ENCODE measurements at regions not wholly inside any gene's neighbourhood (a gene's known extent, or its start where the extent isn't known, plus 50 kb on each side); places are given as distances from the start of the nearest gene placed in this dataset.

- Mint-ChIP-seq H3K27ac (no peak overlapping the region), H3K27me3 (ENCODE audit: low read depth) (no peaks in the 10 kb centered on the region; the same call in 1 of the 2 replicates), H3K4me1 (peaks cover 18% of the 10 kb centered on the region), H3K9me3 (peaks cover 3% of the 10 kb centered on the region; the same call in 1 of the 2 replicates), H3K4me3 (no peak overlapping the region), H3K36me3 (no peaks in the 10 kb centered on the region)
- no peak for TF ChIP-seq CREB1 (CRISPR knock-in tag; IDR thresholded peaks at IDR 0.05)
- no peak for TF ChIP-seq MLX (CRISPR knock-in tag; IDR thresholded peaks at IDR 0.05)
- TF ChIP-seq CTCF (IDR thresholded peaks at IDR 0.05), result no peak
- TF ChIP-seq CREM (CRISPR knock-in tag; IDR thresholded peaks at IDR 0.05), result no peak
- TF ChIP-seq, protein P1, sequence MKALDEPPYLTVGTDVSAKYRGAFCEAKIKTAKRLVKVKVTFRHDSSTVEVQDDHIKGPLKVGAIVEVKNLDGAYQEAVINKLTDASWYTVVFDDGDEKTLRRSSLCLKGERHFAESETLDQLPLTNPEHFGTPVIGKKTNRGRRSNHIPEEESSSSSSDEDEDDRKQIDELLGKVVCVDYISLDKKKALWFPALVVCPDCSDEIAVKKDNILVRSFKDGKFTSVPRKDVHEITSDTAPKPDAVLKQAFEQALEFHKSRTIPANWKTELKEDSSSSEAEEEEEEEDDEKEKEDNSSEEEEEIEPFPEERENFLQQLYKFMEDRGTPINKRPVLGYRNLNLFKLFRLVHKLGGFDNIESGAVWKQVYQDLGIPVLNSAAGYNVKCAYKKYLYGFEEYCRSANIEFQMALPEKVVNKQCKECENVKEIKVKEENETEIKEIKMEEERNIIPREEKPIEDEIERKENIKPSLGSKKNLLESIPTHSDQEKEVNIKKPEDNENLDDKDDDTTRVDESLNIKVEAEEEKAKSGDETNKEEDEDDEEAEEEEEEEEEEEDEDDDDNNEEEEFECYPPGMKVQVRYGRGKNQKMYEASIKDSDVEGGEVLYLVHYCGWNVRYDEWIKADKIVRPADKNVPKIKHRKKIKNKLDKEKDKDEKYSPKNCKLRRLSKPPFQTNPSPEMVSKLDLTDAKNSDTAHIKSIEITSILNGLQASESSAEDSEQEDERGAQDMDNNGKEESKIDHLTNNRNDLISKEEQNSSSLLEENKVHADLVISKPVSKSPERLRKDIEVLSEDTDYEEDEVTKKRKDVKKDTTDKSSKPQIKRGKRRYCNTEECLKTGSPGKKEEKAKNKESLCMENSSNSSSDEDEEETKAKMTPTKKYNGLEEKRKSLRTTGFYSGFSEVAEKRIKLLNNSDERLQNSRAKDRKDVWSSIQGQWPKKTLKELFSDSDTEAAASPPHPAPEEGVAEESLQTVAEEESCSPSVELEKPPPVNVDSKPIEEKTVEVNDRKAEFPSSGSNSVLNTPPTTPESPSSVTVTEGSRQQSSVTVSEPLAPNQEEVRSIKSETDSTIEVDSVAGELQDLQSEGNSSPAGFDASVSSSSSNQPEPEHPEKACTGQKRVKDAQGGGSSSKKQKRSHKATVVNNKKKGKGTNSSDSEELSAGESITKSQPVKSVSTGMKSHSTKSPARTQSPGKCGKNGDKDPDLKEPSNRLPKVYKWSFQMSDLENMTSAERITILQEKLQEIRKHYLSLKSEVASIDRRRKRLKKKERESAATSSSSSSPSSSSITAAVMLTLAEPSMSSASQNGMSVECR (CRISPR knock-in tag; IDR thresholded peaks at IDR 0.05; ENCODE audit: borderline replicate concordance), result no peak
- no peak for TF ChIP-seq ELF4 (CRISPR knock-in tag; IDR thresholded peaks at IDR 0.05; ENCODE audit: low read depth)
- TF ChIP-seq, protein P2, sequence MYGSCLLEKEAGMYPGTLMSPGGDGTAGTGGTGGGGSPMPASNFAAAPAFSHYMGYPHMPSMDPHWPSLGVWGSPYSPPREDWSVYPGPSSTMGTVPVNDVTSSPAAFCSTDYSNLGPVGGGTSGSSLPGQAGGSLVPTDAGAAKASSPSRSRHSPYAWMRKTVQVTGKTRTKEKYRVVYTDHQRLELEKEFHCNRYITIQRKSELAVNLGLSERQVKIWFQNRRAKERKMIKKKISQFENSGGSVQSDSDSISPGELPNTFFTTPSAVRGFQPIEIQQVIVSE (CRISPR knock-in tag; IDR thresholded peaks at IDR 0.05; ENCODE audit: borderline replicate concordance), result no peak
- TF ChIP-seq, protein P3, sequence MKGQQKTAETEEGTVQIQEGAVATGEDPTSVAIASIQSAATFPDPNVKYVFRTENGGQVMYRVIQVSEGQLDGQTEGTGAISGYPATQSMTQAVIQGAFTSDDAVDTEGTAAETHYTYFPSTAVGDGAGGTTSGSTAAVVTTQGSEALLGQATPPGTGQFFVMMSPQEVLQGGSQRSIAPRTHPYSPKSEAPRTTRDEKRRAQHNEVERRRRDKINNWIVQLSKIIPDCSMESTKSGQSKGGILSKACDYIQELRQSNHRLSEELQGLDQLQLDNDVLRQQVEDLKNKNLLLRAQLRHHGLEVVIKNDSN (CRISPR knock-in tag; IDR thresholded peaks at IDR 0.05), result no peak
- TF ChIP-seq, protein P4, sequence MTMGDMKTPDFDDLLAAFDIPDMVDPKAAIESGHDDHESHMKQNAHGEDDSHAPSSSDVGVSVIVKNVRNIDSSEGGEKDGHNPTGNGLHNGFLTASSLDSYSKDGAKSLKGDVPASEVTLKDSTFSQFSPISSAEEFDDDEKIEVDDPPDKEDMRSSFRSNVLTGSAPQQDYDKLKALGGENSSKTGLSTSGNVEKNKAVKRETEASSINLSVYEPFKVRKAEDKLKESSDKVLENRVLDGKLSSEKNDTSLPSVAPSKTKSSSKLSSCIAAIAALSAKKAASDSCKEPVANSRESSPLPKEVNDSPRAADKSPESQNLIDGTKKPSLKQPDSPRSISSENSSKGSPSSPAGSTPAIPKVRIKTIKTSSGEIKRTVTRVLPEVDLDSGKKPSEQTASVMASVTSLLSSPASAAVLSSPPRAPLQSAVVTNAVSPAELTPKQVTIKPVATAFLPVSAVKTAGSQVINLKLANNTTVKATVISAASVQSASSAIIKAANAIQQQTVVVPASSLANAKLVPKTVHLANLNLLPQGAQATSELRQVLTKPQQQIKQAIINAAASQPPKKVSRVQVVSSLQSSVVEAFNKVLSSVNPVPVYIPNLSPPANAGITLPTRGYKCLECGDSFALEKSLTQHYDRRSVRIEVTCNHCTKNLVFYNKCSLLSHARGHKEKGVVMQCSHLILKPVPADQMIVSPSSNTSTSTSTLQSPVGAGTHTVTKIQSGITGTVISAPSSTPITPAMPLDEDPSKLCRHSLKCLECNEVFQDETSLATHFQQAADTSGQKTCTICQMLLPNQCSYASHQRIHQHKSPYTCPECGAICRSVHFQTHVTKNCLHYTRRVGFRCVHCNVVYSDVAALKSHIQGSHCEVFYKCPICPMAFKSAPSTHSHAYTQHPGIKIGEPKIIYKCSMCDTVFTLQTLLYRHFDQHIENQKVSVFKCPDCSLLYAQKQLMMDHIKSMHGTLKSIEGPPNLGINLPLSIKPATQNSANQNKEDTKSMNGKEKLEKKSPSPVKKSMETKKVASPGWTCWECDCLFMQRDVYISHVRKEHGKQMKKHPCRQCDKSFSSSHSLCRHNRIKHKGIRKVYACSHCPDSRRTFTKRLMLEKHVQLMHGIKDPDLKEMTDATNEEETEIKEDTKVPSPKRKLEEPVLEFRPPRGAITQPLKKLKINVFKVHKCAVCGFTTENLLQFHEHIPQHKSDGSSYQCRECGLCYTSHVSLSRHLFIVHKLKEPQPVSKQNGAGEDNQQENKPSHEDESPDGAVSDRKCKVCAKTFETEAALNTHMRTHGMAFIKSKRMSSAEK (CRISPR knock-in tag; IDR thresholded peaks at IDR 0.05; ENCODE audit: borderline replicate concordance), result no peak
- TF ChIP-seq ZBTB43 (CRISPR knock-in tag; IDR thresholded peaks at IDR 0.05), result no peak
- TF ChIP-seq E2F5 (CRISPR knock-in tag; IDR thresholded peaks at IDR 0.05), result no peak
- TF ChIP-seq ZNF232 (CRISPR knock-in tag; IDR thresholded peaks at IDR 0.05), result no peak
- TF ChIP-seq ZNF317 (CRISPR knock-in tag; IDR thresholded peaks at IDR 0.05; ENCODE audit: borderline replicate concordance, low read depth), result no peak
- ATAC-seq (no peak), DNase-seq (ENCODE audit: low spot score) (no peak)
- ChIA-PET POLR2A (no interaction called here), CTCF (no interaction called here)
Observed at GRCh38 chr7:131778601-131779000, 222.2 kb upstream of the PODXL start.
